ENCODE measurements at regions not wholly inside any gene's neighbourhood (a gene's known extent, or its start where the extent isn't known, plus 50 kb on each side); places are given as distances from the start of the nearest gene placed in this dataset.

- ATAC-seq, result no peak
Measured at GRCh38 chr4:165612936-165613335, 234.1 kb downstream of the CPE start.

More at GRCh38 chr4:165612936-165613335, 234.1 kb downstream of the CPE start:
- no TSS peak for BruUV-seq (replicated peaks)
- Histone ChIP-seq H3K36me3 (ENCODE audit: control insufficient read depth in 1 of 2, insufficient read depth in 2 of 2, low read length in 2 of 2) (no peaks in the 10 kb centered on the region), H3K79me2 (ENCODE audit: insufficient read depth, low read length) (no peaks in the 10 kb centered on the region), H3K4me2 (ENCODE audit: low read length) (no peak overlapping the region), H3K27me3 (ENCODE audit: insufficient read depth, low read length) (no peaks in the 10 kb centered on the region), H3K4me1 (ENCODE audit: control insufficient read depth in 1 of 2, insufficient read depth in 2 of 2, low read length in 2 of 2) (no peaks in the 10 kb centered on the region), H3K4me3 (replicated peaks in 1 of 2; ENCODE audit: low read depth in 1 of 2, low read length in 2 of 2) (no peak overlapping the region), H2AFZ (ENCODE audit: low read depth, low read length, poor library complexity, severe bottlenecking) (no peak overlapping the region), H4K20me1 (ENCODE audit: insufficient read depth) (no peaks in the 10 kb centered on the region), H3K9me2 (ENCODE audit: insufficient read depth) (no peaks in the 10 kb centered on the region), H3K27ac (ENCODE audit: low read depth, low read length) (no peak overlapping the region), H3K9me3 (ENCODE audit: control insufficient read depth in 1 of 2, insufficient read depth in 1 of 2, low read depth in 1 of 2, low read length in 2 of 2) (no peaks in the 10 kb centered on the region), H3K9ac (ENCODE audit: low read length) (no peak overlapping the region)
- ChIA-PET RAD21 (ENCODE audit: low non-redundant PET in 1 of 2, low total read pairs in 2 of 2, uncharacterized antibody in 2 of 2, unreplicated experiment in 2 of 2) (no interaction called here), POLR2A (no interaction called here), CTCF (no interaction called here)
- DNase-seq (ENCODE audit: low read depth, low spot score), result no peak
- intact Hi-C loops (cut with micrococcal nuclease), result no loop called here
- no peak for TF ChIP-seq ZNF274 (IDR thresholded peaks at IDR 0.05; ENCODE audit: low read depth, low read length)
- TF ChIP-seq CTCF (IDR thresholded peaks at IDR 0.05 in 2 of 3, conservative IDR thresholded peaks at IDR 0.05 in 1 of 3; ENCODE audit: borderline replicate concordance in 1 of 3, insufficient read depth in 1 of 3, low read depth in 2 of 3, low read length in 2 of 3), result no peak
- TF ChIP-seq FOSL1 (IDR thresholded peaks at IDR 0.05; ENCODE audit: low read depth), result no peak
- no peak for TF ChIP-seq SRF (IDR thresholded peaks at IDR 0.05; ENCODE audit: low read depth)
- no peak for TF ChIP-seq SP1 (IDR thresholded peaks at IDR 0.05; ENCODE audit: low read depth)
- no peak for TF ChIP-seq EZH2phosphoT487 (IDR thresholded peaks at IDR 0.05; ENCODE audit: borderline replicate concordance)
- TF ChIP-seq, protein P1, sequence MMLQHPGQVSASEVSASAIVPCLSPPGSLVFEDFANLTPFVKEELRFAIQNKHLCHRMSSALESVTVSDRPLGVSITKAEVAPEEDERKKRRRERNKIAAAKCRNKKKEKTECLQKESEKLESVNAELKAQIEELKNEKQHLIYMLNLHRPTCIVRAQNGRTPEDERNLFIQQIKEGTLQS (IDR thresholded peaks at IDR 0.05), result no peak
- TF ChIP-seq POLR2A (IDR thresholded peaks at IDR 0.05; ENCODE audit: borderline replicate concordance, extremely low read depth, insufficient read depth, insufficient read length), result no peak
- TF ChIP-seq YY1 (IDR thresholded peaks at IDR 0.05; ENCODE audit: extremely low read depth, insufficient replicate concordance, low read depth, low read length), result no peak
- TF ChIP-seq JUND (IDR thresholded peaks at IDR 0.05), result no peak
- TF ChIP-seq, protein P2, sequence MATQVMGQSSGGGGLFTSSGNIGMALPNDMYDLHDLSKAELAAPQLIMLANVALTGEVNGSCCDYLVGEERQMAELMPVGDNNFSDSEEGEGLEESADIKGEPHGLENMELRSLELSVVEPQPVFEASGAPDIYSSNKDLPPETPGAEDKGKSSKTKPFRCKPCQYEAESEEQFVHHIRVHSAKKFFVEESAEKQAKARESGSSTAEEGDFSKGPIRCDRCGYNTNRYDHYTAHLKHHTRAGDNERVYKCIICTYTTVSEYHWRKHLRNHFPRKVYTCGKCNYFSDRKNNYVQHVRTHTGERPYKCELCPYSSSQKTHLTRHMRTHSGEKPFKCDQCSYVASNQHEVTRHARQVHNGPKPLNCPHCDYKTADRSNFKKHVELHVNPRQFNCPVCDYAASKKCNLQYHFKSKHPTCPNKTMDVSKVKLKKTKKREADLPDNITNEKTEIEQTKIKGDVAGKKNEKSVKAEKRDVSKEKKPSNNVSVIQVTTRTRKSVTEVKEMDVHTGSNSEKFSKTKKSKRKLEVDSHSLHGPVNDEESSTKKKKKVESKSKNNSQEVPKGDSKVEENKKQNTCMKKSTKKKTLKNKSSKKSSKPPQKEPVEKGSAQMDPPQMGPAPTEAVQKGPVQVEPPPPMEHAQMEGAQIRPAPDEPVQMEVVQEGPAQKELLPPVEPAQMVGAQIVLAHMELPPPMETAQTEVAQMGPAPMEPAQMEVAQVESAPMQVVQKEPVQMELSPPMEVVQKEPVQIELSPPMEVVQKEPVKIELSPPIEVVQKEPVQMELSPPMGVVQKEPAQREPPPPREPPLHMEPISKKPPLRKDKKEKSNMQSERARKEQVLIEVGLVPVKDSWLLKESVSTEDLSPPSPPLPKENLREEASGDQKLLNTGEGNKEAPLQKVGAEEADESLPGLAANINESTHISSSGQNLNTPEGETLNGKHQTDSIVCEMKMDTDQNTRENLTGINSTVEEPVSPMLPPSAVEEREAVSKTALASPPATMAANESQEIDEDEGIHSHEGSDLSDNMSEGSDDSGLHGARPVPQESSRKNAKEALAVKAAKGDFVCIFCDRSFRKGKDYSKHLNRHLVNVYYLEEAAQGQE (IDR thresholded peaks at IDR 0.05; ENCODE audit: low read depth), result no peak
- no peak for TF ChIP-seq CBX3 (IDR thresholded peaks at IDR 0.05; ENCODE audit: low read depth)
- no peak for TF ChIP-seq EGR1 (IDR thresholded peaks at IDR 0.05; ENCODE audit: low read depth)
- TF ChIP-seq, protein P3, sequence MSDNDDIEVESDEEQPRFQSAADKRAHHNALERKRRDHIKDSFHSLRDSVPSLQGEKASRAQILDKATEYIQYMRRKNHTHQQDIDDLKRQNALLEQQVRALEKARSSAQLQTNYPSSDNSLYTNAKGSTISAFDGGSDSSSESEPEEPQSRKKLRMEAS (IDR thresholded peaks at IDR 0.05), result no peak
- no peak for TF ChIP-seq ELF1 (IDR thresholded peaks at IDR 0.05; ENCODE audit: borderline replicate concordance, low read depth)
